AG08396 (cell line): ENCODE measurements at regions not wholly inside any gene's neighbourhood (a gene's known extent, or its start where the extent isn't known, plus 50 kb on each side); places are given as distances from the start of the nearest gene placed in this dataset.
"Not testable (repeated sequence)": the region's sequence is repeated elsewhere in the genome, so short reads cannot be mapped to it uniquely, and the experiment has no call there.

Experiments
- DNase-seq: peaks from one replicate; pipeline ENCODE4 v3.0.0; 2012; ENCODE audit warnings: low spot score, mixed read lengths

- DNase-seq: no peak
These were observed 1984.1 kb upstream of the RAG2 start for GRCh38 chr11:38582151-38582550.

- no peak for DNase-seq
These were observed 1979.7 kb upstream of the RAG2 start for GRCh38 chr11:38577769-38578168.

DNA sequence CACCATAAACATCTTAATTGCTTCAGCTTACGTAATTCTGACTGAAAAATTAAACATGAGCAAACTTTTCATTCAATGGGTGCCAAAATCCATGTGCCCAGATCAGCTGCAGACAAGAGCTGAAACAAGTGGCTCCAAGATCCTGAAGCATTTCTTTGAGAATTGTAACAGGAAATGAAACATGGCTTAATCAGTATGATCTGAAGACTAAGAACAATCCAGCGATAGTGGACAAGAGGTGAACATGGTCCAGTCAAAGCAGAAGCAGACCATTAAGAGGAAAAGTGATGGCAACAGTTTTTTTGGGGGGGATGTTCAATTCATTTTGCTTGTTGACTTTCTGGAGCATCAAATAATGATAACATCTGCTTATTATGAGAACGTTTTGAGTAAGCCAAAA, 1964.5 kb upstream of the RAG2 start:
- DNase-seq: no peak

GRCh38 chr11:38553148-38553547, 1955.1 kb upstream of the RAG2 start:
- DNase-seq: no peak

- DNase-seq: no peak
These were observed 1949.4 kb upstream of the RAG2 start for GRCh38 chr11:38547462-38547861.

DNA sequence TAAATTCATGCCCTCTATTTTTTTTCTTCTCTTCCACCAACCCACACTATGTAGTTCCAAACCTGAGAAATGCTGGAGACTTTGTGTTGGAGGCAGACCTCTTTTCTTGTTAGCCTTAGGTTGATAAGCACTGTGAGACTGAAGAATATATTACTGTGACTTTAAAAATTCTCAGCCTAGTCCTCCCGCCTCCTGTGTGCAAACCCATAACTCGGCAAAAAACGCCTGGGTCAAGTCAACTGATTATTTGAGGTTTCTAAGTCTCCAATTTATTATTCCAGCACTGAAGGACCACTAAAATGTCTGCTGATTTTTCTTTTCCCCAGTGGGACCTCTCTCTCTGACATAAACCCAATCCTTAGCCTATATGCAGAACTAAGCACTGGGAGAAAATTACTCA, 1946.0 kb upstream of the RAG2 start:
- no peak for DNase-seq

- DNase-seq: peak; percentile 3
These were observed 1945.3 kb upstream of the RAG2 start for GRCh38 chr11:38543311-38543710.

GRCh38 chr11:38538866-38539680, 1941.0 kb upstream of the RAG2 start:
- DNase-seq: no peak

- DNase-seq: no peak
These were observed 1932.2 kb upstream of the RAG2 start for GRCh38 chr11:38530226-38530625.

GRCh38 chr11:38524945-38525344, 1926.9 kb upstream of the RAG2 start:
- DNase-seq: no peak

GRCh38 chr11:38517991-38518390, 1920.0 kb upstream of the RAG2 start:
- DNase-seq: no peak

DNA sequence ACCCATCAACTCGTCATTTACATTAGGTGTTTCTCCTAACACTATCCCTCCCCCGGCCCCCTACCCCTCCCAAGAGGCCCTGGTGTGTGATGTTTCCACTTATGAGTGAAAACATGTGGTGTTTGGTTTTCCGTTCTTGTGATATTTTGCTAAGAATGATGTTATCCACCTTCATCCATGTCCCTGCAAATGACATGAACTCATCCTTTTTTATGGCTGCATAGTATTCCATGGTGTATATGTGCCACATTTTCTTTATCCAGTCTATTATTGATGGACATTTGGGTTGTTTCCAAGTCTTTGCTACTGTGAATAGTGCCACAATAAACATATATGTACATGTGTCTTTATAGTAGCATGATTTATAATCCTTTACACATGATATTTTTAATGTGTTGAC, 1914.8 kb upstream of the RAG2 start:
- DNase-seq: not testable (repeated sequence)

GRCh38 chr11:38510041-38510440, 1912.0 kb upstream of the RAG2 start:
- no peak for DNase-seq

- no peak for DNase-seq
These were observed 1905.8 kb upstream of the RAG2 start for GRCh38 chr11:38503876-38504275.

DNA sequence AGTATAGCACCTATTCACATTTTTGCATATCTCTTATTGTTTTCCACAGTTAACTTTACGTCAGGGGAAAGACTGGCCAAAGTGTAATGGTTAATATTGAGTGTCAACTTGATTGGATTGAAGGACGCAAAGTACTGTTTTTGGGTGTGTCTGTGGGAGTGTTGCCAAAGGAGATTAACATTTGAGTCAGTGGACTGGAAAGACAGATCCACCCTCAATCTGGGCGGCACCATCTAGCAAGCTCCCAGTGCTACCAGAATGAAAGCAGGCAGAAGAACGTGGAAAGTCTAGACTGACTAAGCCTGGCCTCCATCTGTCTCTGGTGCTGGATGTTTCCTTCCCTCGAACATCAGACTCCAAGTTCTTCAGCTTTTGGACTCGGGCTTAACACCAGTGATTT, 1900.7 kb upstream of the RAG2 start:
- no peak for DNase-seq

- DNase-seq: no peak
These were observed 1894.0 kb upstream of the RAG2 start for GRCh38 chr11:38491986-38492385.

GRCh38 chr11:38481391-38481790, 1883.4 kb upstream of the RAG2 start:
- DNase-seq: no peak

DNA sequence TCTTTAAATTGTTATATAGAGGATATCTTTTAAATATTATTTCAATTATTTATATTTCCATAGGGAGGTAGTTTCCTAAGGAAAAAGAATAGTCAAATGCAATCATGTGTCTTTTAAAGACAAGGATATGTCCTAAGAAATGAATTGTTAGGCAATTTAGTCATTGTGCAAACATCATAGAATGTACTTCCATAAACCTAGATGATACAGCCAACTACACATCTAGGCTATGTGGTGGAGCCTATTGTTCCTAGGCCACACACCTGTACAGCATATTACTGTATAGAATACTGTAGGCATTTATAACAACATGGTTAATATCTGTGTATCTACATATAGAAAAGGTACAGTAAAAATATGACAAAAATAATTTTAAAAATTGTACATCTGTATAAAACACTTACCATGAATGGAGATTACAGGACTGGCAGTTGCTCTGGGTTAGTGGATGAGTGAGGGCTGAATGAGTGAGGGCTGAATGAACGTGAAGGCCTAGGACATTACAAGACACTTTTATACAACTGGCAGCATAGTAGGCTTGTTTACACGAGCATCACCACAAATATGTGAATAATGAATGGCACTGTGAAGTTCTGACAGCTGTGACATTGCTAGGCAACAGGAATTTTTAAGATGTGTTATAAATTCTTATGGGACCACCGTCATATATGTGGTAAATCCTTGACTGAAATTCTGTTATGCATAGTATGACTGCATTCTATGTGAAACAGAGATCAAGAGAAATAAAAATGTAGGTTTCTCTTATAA, 1879.0 kb upstream of the RAG2 start:
- no peak for DNase-seq

DNA sequence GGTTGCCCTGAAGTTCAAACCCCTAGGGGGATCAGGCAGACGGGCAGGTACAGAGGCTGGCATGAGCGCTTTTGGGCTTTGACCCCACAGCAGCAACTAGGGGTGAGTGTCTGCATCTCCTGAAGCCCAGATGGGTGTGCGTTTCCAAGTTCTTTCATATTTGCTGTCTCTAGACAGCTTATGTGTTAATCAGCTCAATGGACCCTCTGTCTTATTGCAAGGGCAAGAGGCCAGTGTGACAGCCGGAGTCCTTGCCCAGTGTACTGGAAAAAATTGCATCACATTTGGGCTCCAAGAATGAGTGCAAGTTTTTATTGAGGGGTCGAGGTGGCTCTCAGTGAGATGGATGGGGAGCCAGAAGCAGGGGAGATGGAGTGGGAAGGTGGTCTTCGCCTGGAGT, 1863.7 kb upstream of the RAG2 start:
- no peak for DNase-seq

DNA sequence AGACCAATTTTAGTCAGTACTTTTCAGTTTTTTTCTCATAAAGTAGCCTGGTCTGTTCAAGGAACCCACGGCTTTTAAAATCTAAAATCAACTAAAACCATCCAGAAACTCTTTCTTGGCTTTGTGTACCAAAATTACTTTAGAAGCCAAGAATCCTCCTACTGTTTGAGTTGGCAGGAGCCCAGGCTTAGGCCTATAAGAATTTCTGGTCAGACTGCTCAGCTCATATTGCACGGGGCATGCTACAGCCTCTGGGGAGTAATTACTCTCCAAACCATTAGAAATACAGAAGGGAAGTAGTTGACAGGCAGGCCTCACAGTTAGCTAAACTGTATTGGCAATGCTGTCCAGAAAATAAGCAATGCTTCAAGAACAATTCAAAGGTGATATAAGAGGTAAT, 1862.9 kb upstream of the RAG2 start:
- peak; percentile 2 for DNase-seq

GRCh38 chr11:38460429-38460828, 1862.4 kb upstream of the RAG2 start:
- no peak for DNase-seq

DNA sequence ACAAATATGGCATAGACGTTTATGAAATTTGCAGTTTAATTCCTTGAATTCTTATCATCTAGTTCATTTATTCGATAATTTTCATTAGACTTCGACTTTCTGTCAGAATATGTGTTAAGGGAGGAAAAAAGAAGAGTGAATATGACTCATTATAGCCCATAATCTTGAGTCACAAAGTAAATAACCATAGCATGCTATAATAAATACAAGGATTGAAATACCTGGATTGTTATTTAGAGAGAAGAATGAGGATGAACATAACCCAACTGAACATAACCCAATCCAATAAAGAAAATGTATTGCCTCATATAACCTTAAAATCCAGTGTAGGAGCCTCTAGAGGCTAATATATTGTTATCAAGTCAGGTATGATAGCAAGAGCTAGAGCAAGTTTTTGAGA, 1858.3 kb upstream of the RAG2 start:
- DNase-seq: no peak

DNA sequence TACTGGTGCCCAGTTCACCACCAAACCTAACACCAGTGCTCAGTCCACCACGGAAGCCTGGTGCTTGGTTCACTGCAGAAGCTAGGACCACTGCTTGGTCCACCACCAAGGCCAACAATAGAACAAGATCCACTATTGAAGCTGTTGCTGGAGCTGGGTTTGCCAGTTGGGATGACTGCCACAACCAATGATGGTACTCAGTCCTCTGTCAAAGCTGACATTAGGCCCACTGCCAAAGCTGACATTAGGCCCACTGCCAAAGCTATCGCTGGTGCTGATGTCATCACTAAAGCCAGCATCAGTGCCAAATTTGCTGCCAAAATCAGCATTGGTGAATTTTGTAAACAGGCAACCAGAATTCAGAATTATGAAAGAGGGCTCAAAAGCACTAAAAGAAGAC, 1850.2 kb upstream of the RAG2 start:
- no peak for DNase-seq

DNA sequence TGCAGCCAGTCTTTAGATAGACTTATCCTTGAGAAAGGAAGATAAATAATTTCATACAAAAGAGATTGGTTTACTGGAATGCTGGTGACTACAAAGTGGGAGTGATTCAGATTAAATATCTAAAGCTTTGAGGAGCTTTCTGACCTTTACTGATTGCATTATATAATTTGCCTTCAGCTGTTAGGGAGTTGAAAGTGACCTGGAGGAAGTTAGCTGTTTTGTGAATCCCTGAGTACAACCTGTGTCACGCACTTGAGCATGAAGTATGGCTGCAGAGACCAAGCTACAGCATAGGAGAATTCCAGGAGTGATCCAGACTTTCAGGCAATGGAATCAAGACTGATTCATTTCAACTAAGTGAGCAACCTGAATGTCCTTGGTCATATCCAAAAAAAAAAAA, 1848.3 kb upstream of the RAG2 start:
- DNase-seq: no peak
